Choroid plexus epithelial cell (primary cell): ENCODE measurements at regions not wholly inside any gene's neighbourhood (a gene's known extent, or its start where the extent isn't known, plus 50 kb on each side); places are given as distances from the start of the nearest gene placed in this dataset.

Experiments used
- DNase-seq: peaks from one replicate; pipeline ENCODE4 v3.0.0-alpha.2; 2010; ENCODE audit warnings: low read depth
- H3K4me3 ChIP-seq: 2 replicates; pipeline ENCODE4 v1.5.1; 2011; ENCODE audit warnings: low read depth, mild to moderate bottlenecking, control low read depth, low read length, moderate library complexity
- TF ChIP-seq, protein P1 (sequence below): conservative IDR thresholded peaks from 2 replicates; pipeline ENCODE4 v1.5.1; 2011; ENCODE audit warnings: low read depth, mild to moderate bottlenecking, control low read depth, inconsistent platforms, low read length, moderate library complexity

- TF ChIP-seq, protein P1, sequence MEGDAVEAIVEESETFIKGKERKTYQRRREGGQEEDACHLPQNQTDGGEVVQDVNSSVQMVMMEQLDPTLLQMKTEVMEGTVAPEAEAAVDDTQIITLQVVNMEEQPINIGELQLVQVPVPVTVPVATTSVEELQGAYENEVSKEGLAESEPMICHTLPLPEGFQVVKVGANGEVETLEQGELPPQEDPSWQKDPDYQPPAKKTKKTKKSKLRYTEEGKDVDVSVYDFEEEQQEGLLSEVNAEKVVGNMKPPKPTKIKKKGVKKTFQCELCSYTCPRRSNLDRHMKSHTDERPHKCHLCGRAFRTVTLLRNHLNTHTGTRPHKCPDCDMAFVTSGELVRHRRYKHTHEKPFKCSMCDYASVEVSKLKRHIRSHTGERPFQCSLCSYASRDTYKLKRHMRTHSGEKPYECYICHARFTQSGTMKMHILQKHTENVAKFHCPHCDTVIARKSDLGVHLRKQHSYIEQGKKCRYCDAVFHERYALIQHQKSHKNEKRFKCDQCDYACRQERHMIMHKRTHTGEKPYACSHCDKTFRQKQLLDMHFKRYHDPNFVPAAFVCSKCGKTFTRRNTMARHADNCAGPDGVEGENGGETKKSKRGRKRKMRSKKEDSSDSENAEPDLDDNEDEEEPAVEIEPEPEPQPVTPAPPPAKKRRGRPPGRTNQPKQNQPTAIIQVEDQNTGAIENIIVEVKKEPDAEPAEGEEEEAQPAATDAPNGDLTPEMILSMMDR, result no peak
- DNase-seq, result no peak
- H3K4me3 ChIP-seq, result no peak overlapping the region
These were observed 371.3 kb downstream of the DMRT2 start for GRCh38 chr9:1421436-1421835.

GRCh38 chr9:1427875-1428274, 377.7 kb downstream of the DMRT2 start:
- TF ChIP-seq, protein P1, result no peak
- H3K4me3 ChIP-seq, result no peak overlapping the region
- DNase-seq, result no peak

DNA sequence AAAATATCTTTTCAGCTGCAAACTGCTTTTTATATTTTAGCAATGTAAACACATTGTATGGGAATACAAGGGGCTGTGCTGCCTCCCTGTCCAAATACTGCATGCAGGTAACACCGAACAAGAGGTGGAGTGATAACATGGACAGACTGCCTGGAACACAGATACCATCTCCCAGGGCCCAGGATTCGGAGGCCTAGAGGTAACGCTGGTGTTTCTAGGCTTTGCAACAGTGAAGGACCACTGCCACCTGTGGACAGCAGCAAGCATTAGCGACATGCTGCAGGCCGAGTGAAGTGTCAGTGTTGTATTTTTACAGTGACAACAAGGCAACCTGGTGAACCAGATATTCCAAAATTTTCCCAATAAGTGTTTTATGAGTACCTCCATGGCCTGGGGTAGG, 379.1 kb downstream of the DMRT2 start:
- peak; percentile 4 for DNase-seq
- no peak overlapping the region for H3K4me3 ChIP-seq
- TF ChIP-seq, protein P1, result peak; percentile 13

GRCh38 chr9:1431461-1431860, 381.3 kb downstream of the DMRT2 start:
- no peak for DNase-seq
- no peak overlapping the region for H3K4me3 ChIP-seq
- TF ChIP-seq, protein P1, result no peak

DNA sequence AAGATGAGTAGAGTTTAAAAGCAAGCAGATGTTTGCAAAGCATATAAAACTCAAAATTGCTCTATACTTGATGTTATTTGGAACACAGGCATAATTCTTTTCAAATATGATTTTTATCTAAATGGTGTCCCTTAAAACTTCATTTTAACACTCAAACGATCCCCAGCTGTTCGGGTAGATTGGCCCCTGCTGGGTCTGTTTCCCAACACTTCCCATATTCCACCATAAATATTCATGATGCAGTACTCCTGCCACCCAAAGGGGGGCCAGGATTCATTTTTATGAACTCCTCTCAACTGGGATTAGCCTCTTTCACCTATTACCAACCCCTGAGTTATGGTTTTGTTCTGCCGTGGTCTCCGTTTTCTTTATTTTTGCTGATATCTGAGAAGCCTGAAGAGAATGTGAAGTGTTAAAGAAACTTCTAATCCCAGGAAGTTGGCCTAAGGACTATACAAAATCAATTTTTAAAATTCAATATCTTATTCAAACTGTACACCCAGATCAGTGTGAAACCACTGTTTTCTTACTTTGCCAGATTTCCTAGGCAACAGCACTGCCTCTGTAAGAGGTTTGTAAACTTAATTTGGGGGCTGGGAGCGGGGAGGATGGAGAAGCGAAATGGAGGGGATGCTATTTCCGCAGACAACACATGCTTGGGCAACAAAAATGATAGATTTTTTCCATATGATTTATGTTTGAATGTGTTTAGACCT, 384.1 kb downstream of the DMRT2 start:
- H3K4me3 ChIP-seq, result no peak overlapping the region
- TF ChIP-seq, protein P1, result peak; percentile 7
- peak; percentile 0 for DNase-seq

GRCh38 chr9:1434811-1435210, 384.7 kb downstream of the DMRT2 start:
- H3K4me3 ChIP-seq, result no peak overlapping the region
- TF ChIP-seq, protein P1, result no peak
- DNase-seq, result no peak

DNA sequence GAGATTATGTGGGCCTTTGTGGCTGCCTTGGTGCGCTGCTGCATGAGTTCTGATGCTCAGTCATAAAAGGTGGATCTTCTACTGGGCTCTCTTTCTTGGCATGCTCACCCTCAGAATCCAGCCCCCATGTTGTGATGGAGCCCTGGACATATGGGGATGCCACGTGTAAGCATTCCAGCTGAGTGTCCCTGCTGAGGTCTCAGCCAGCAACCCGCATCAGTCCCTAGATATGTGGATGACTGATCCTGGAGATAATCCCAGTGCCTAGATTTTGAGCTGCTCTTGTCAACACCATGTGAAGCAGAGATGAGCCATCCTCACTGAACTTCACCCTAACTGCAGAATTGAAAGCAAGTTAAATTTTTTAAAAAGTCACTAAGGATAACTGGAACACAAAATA, 390.1 kb downstream of the DMRT2 start:
- H3K4me3 ChIP-seq, result no peak overlapping the region
- TF ChIP-seq, protein P1, result no peak
- no peak for DNase-seq
